HepG2 (cell line): ENCODE measurements at regions not wholly inside any gene's neighbourhood (a gene's known extent, or its start where the extent isn't known, plus 50 kb on each side); places are given as distances from the start of the nearest gene placed in this dataset.

ENCODE experiments used
- ARID5B ChIP-seq: IDR thresholded peaks from 2 replicates; pipeline ENCODE4 v1.4.0; 2020; ENCODE audit warnings: mild to moderate bottlenecking, missing genetic modification reagents
- CEBPB ChIP-seq: IDR thresholded peaks from 2 replicates; pipeline ENCODE4 v1.6.1; 2011; ENCODE audit warnings: low read depth, low read length, improper control_type of control experiment, borderline replicate concordance
- GABPA ChIP-seq, 2 experiments: IDR thresholded peaks; 2 replicates each; pipeline ENCODE4 v1.6.1; 2011 to 2016; ENCODE audit warnings: low read depth in 2 of 2, low read length in 1 of 2, missing biosample characterization in 1 of 2, missing genetic modification characterization in 1 of 2
- HNF4A ChIP-seq: sonication (generic); formaldehyde crosslinking; IDR thresholded peaks from 2 replicates; pipeline ENCODE4 v1.4.0; 2020; ENCODE audit warnings: missing genetic modification reagents
- KDM1A ChIP-seq: IDR thresholded peaks from 2 replicates; pipeline ENCODE4 v1.6.1; 2016; ENCODE audit warnings: missing compliant biosample characterization
- MXD3 ChIP-seq: IDR thresholded peaks from 2 replicates; pipeline ENCODE4 v1.6.1; 2016; ENCODE audit warnings: mild to moderate bottlenecking, missing biosample characterization, missing genetic modification reagents
- POLR2A ChIP-seq, 2 experiments: IDR thresholded peaks; 2 replicates each; pipeline ENCODE4 v1.6.1; 2011; ENCODE audit warnings: low read depth in 2 of 2, low read length in 2 of 2, mild to moderate bottlenecking in 1 of 2, moderate library complexity in 1 of 2; ENCODE audit not compliant: insufficient read depth in 1 of 2
- RAD21 ChIP-seq: fragments of 450-650 bp; formaldehyde crosslinking; IDR thresholded peaks from 2 replicates; pipeline ENCODE4 v1.5.0; 2020; ENCODE audit warnings: mild to moderate bottlenecking
- TBL1XR1 ChIP-seq: fragments of 150-350 bp; IDR thresholded peaks from 2 replicates; pipeline ENCODE4 v1.6.1; 2014; ENCODE audit warnings: borderline replicate concordance, low read length; ENCODE audit not compliant: partially characterized antibody
- YEATS2 ChIP-seq: sonication (generic); formaldehyde crosslinking; IDR thresholded peaks from 2 replicates; pipeline ENCODE4 v1.4.0; 2020; ENCODE audit warnings: missing genetic modification reagents, borderline replicate concordance
- YY1 ChIP-seq: IDR thresholded peaks from 2 replicates; pipeline ENCODE4 v1.6.1; 2011; ENCODE audit warnings: low read length, low read depth, moderate library complexity, mild to moderate bottlenecking; ENCODE audit not compliant: insufficient read depth, insufficient replicate concordance
- ZNF335 ChIP-seq: sonication (generic); formaldehyde crosslinking; IDR thresholded peaks from 2 replicates; pipeline ENCODE4 v1.4.0; 2020; ENCODE audit warnings: missing genetic modification reagents
- ZNF530 ChIP-seq: sonication (generic); formaldehyde crosslinking; IDR thresholded peaks from 2 replicates; pipeline ENCODE4 v1.5.0; 2020; ENCODE audit warnings: low read depth, mild to moderate bottlenecking, missing genetic modification reagents
- ZNF639 ChIP-seq: conservative IDR thresholded peaks from 2 replicates; pipeline ENCODE4 v1.6.1; 2018; ENCODE audit warnings: missing genetic modification reagents

- TF ChIP-seq POLR2A (IDR thresholded peaks at IDR 0.05; ENCODE audit: insufficient read depth in 1 of 2, low read depth in 2 of 2, low read length in 2 of 2) (no peak), ZNF639 (CRISPR knock-in tag) (no peak), CEBPB (no peak), YY1 (no peak), MXD3 (no peak), ARID5B (no peak), ZNF335 (CRISPR knock-in tag) (no peak), TBL1XR1 (no peak), KDM1A (CRISPR knock-in tag) (no peak), ZNF530 (CRISPR knock-in tag) (no peak), GABPA (IDR thresholded peaks at IDR 0.05; ENCODE audit: low read depth, low read length) (no peak), GABPA (CRISPR knock-in tag; IDR thresholded peaks at IDR 0.05; ENCODE audit: low read depth) (no peak), HNF4A (CRISPR knock-in tag) (no peak), RAD21 (CRISPR knock-in tag) (no peak), YEATS2 (CRISPR knock-in tag) (no peak)
Observed at GRCh38 chrX:109840585-109840984, 107.5 kb upstream of the ACSL4 start.
